H1 (cell line): ENCODE measurements at regions not wholly inside any gene's neighbourhood (a gene's known extent, or its start where the extent isn't known, plus 50 kb on each side); places are given as distances from the start of the nearest gene placed in this dataset.

Source experiments
- CTCF ChIA-PET: fragments of 300-600 bp; sonication (Branson Sonifier 250); formaldehyde crosslinking; loops from one replicate; lab custom pipeline; 2021; ENCODE audit not compliant: partially characterized antibody; lab: Charles Lee
- POLR2A ChIA-PET: fragments of 300-600 bp; sonication (Branson Sonifier 250); formaldehyde crosslinking; loops from one replicate; lab custom pipeline; 2021; ENCODE audit warnings: inconsistent platforms; ENCODE audit not compliant: partially characterized antibody; lab: Charles Lee
- DNase-seq, 2 experiments: peaks; one replicate each; pipeline versions ENCODE4 v3.0.0 to v3.0.0-alpha.2; 2010 to 2022; ENCODE audit warnings: low spot score in 2 of 2, low read depth in 1 of 2, mixed read lengths in 1 of 2
- FAIRE-seq: peaks from 2 replicates; lab custom pipeline; 2011; peaks lifted over from hg19 to GRCh38; lab: Jason Lieb, UNC
- H2AFZ ChIP-seq: 2 replicates; pipeline ENCODE4 v1.8.1; 2012; ENCODE audit warnings: low read length, inconsistent platforms
- H2AK5ac ChIP-seq: 2 replicates; pipeline ENCODE4 v1.6.1; 2013; ENCODE audit warnings: low read depth, low read length
- H2BK120ac ChIP-seq: replicated peaks from 2 replicates; pipeline ENCODE3; 2013; ENCODE audit warnings: low read depth, low read length, inconsistent platforms
- H2BK12ac ChIP-seq: 2 replicates; pipeline ENCODE4 v1.6.1; 2013; ENCODE audit warnings: low read depth, low read length
- H2BK15ac ChIP-seq: 2 replicates; pipeline ENCODE4 v1.6.1; 2013; ENCODE audit warnings: low read length
- H2BK20ac ChIP-seq: 2 replicates; pipeline ENCODE4 v1.6.1; 2013; ENCODE audit warnings: low read length
- H2BK5ac ChIP-seq: 2 replicates; pipeline ENCODE4 v1.6.1; 2013; ENCODE audit warnings: low read depth, low read length
- H3K14ac ChIP-seq: 2 replicates; pipeline ENCODE4 v1.6.1; 2013; ENCODE audit warnings: inconsistent platforms; ENCODE audit not compliant: insufficient read length
- H3K18ac ChIP-seq: 2 replicates; pipeline ENCODE4 v1.6.1; 2013; ENCODE audit warnings: low read length; ENCODE audit errors: extremely low read depth
- H3K23ac ChIP-seq: 2 replicates; pipeline ENCODE4 v1.6.1; 2013; ENCODE audit warnings: inconsistent platforms; ENCODE audit not compliant: insufficient read length
- H3K23me2 ChIP-seq: 2 replicates; pipeline ENCODE4 v1.6.1; 2013; ENCODE audit warnings: low read depth, low read length
- H3K27ac ChIP-seq: 2 replicates; pipeline ENCODE4 v1.6.1; 2011; ENCODE audit warnings: low read depth, low read length, inconsistent platforms
- H3K27me3 ChIP-seq, 4 experiments: replicated peaks in 1 of 4; 1 replicate in 1 of 4; 2 replicates in 3 of 4; pipeline versions ENCODE4 v1.6.1 to v1.8.1; 2011 to 2013; ENCODE audit warnings: low read length in 3 of 4, mild to moderate bottlenecking in 3 of 4, inconsistent platforms in 2 of 4, mixed read lengths in 2 of 4, moderate library complexity in 1 of 4; ENCODE audit not compliant: control insufficient read depth in 3 of 4, insufficient read depth in 3 of 4; ENCODE audit errors: extremely low read depth in 1 of 4
- H3K36me3 ChIP-seq, 4 experiments: 2 replicates each; pipeline versions ENCODE4 v1.6.1 to v1.8.1; 2011 to 2013; ENCODE audit warnings: mild to moderate bottlenecking in 4 of 4, low read length in 3 of 4, moderate library complexity in 2 of 4, control low read depth in 1 of 4, inconsistent platforms in 1 of 4; ENCODE audit not compliant: insufficient read depth in 4 of 4, control insufficient read depth in 2 of 4
- H3K4ac ChIP-seq: replicated peaks from 2 replicates; pipeline ENCODE3; 2013; ENCODE audit warnings: low read length, low read depth, mixed read lengths, inconsistent platforms; ENCODE audit not compliant: insufficient read length
- H3K4me1 ChIP-seq, 4 experiments: replicated peaks in 1 of 4; 1 replicate in 1 of 4; 2 replicates in 3 of 4; pipeline versions ENCODE4 v1.6.1 to v1.8.1; 2011 to 2013; ENCODE audit warnings: low read length in 3 of 4, inconsistent platforms in 2 of 4, mixed read lengths in 1 of 4; ENCODE audit not compliant: insufficient read depth in 4 of 4, control insufficient read depth in 3 of 4
- H3K4me2 ChIP-seq, 2 experiments: 2 replicates each; pipeline versions ENCODE4 v1.6.1 to v1.8.1; 2011 to 2013; ENCODE audit warnings: low read depth in 2 of 2, low read length in 2 of 2, control low read depth in 1 of 2, inconsistent platforms in 1 of 2, mild to moderate bottlenecking in 1 of 2; ENCODE audit not compliant: insufficient read depth in 1 of 2
- H3K4me3 ChIP-seq, 4 experiments: fragments of 200-600, 300-600 bp in 1 of 4; sonication (generic), shearing (Covaris generic), sonication (Bioruptor Twin) in 1 of 4; 2 replicates each; pipeline versions ENCODE4 v1.5.1 to v1.8.1; 2011 to 2016; ENCODE audit warnings: low read length in 4 of 4, low read depth in 3 of 4, control low read depth in 2 of 4, inconsistent platforms in 2 of 4, mild to moderate bottlenecking in 2 of 4, mixed read lengths in 1 of 4, moderate library complexity in 1 of 4; ENCODE audit not compliant: insufficient read depth in 2 of 4; ENCODE audit errors: extremely low read depth in 1 of 4
- H3K56ac ChIP-seq: replicated peaks from 2 replicates; pipeline ENCODE3; 2013; ENCODE audit warnings: low read depth, mild to moderate bottlenecking, mixed read lengths, low read length, inconsistent platforms; ENCODE audit not compliant: insufficient read length
- H3K79me1 ChIP-seq: 2 replicates; pipeline ENCODE4 v1.6.1; 2013; ENCODE audit warnings: low read depth, low read length, control low read depth
- H3K79me2 ChIP-seq, 2 experiments: 2 replicates each; pipeline versions ENCODE4 v1.6.1 to v1.8.1; 2012 to 2013; ENCODE audit warnings: low read length in 2 of 2, mild to moderate bottlenecking in 2 of 2, inconsistent platforms in 1 of 2; ENCODE audit not compliant: insufficient read depth in 2 of 2, control insufficient read depth in 1 of 2
- H3K9ac ChIP-seq, 4 experiments: replicated peaks in 1 of 4; 1 replicate in 1 of 4; 2 replicates in 3 of 4; pipeline versions ENCODE4 v1.6.1 to v1.8.1; 2011 to 2013; ENCODE audit warnings: low read depth in 3 of 4, low read length in 3 of 4, control low read depth in 2 of 4, mild to moderate bottlenecking in 2 of 4, moderate library complexity in 2 of 4, inconsistent platforms in 1 of 4; ENCODE audit errors: extremely low read depth in 1 of 4
- H3K9me3 ChIP-seq, 2 experiments: 2 replicates each; pipeline versions ENCODE4 v1.6.1 to v1.8.1; 2012 to 2013; ENCODE audit warnings: mild to moderate bottlenecking in 2 of 2, moderate library complexity in 2 of 2, control low read depth in 1 of 2, inconsistent platforms in 1 of 2, low read depth in 1 of 2, low read length in 1 of 2, mixed read lengths in 1 of 2; ENCODE audit not compliant: insufficient read depth in 2 of 2
- H4K20me1 ChIP-seq, 2 experiments: replicated peaks in 1 of 2; 2 replicates each; pipeline versions ENCODE3 to v1.8.1; 2011 to 2013; ENCODE audit warnings: inconsistent platforms in 2 of 2, low read length in 2 of 2, mild to moderate bottlenecking in 1 of 2; ENCODE audit not compliant: insufficient read depth in 2 of 2, control insufficient read depth in 1 of 2
- H4K5ac ChIP-seq: 2 replicates; pipeline ENCODE4 v1.6.1; 2013; ENCODE audit warnings: low read length, low read depth, mixed read lengths, inconsistent platforms; ENCODE audit not compliant: insufficient read length
- H4K8ac ChIP-seq: 2 replicates; pipeline ENCODE4 v1.8.0; 2013; ENCODE audit warnings: mild to moderate bottlenecking, moderate library complexity, low read length, inconsistent platforms; ENCODE audit not compliant: insufficient read depth; ENCODE audit errors: extremely low read depth
- H4K91ac ChIP-seq: replicated peaks from 2 replicates; pipeline ENCODE3; 2013; ENCODE audit warnings: low read length, mixed read lengths, inconsistent platforms; ENCODE audit not compliant: insufficient read length
- CHD1 ChIP-seq: IDR thresholded peaks from 2 replicates; pipeline ENCODE4 v1.6.1; 2012; ENCODE audit warnings: low read depth, low read length, improper control_type of control experiment
- HDAC6 ChIP-seq: IDR thresholded peaks from one replicate; pipeline ENCODE4 v1.7.1; 2012; ENCODE audit warnings: low read depth, mild to moderate bottlenecking, inconsistent platforms, low read length, moderate library complexity
- JUND ChIP-seq: IDR thresholded peaks from 2 replicates; pipeline ENCODE4 v1.6.1; 2011; ENCODE audit warnings: mild to moderate bottlenecking, improper control_type of control experiment, low read length
- RFX5 ChIP-seq: IDR thresholded peaks from 2 replicates; pipeline ENCODE4 v1.6.1; 2011; ENCODE audit warnings: low read depth, low read length, improper control_type of control experiment, borderline replicate concordance
- RNF2 ChIP-seq: fragments of 200-900, 300-1000 bp; sonication (generic); IDR thresholded peaks from 2 replicates; pipeline ENCODE4 v1.7.1; 2016; ENCODE audit warnings: borderline replicate concordance, low read depth, mild to moderate bottlenecking, antibody characterized with exemption, low read length; ENCODE audit not compliant: poor library complexity, severe bottlenecking; ENCODE audit errors: missing control alignments
- WGBS, 2 experiments: shearing (Covaris generic) in 1 of 2; methylation state at CpG; one replicate each; pipeline versions ENCODE4 v1.1.6 to v1.1.7; 2013 to 2015; ENCODE audit warnings: low lambda C conversion rate in 2 of 2, mixed read lengths in 2 of 2, inconsistent platforms in 1 of 2, low coverage in 1 of 2, missing lambda C conversion rate in 1 of 2; ENCODE audit not compliant: insufficient replicate concordance in 2 of 2, insufficient coverage in 1 of 2, insufficient read length in 1 of 2; ENCODE audit errors: extremely low coverage in 1 of 2, missing lambda C conversion rate in 1 of 2; 5-methylcytosine and 5-hydroxymethylcytosine counted together

- H4K5ac ChIP-seq, result no peak overlapping the region
- WGBS, 2 experiments, result 89% methylated on average over 4 of the region's 4 CpGs; no CpG with 5 or more reads in 1 of the 2 experiments
- no peak for FAIRE-seq
- no peak overlapping the region for H3K9ac ChIP-seq
- no peak overlapping the region for H3K18ac ChIP-seq
- H2BK12ac ChIP-seq, result no peak overlapping the region
- no peak overlapping the region for H2AFZ ChIP-seq
- no peak overlapping the region for H2BK120ac ChIP-seq
- H3K4ac ChIP-seq, result no peak overlapping the region
- H4K8ac ChIP-seq, result no peak overlapping the region
- no peaks in the 10 kb centered on the region for H3K9me3 ChIP-seq
- H2AK5ac ChIP-seq, result no peak overlapping the region
- no peak for DNase-seq
- H3K4me1 ChIP-seq, result no peaks in the 10 kb centered on the region
- H2BK15ac ChIP-seq, result no peak overlapping the region
- no peak overlapping the region for H3K4me2 ChIP-seq
- H2BK5ac ChIP-seq, result no peak overlapping the region
- no peak overlapping the region for H3K23ac ChIP-seq
- H3K4me3 ChIP-seq, result no peak overlapping the region
- H3K79me1 ChIP-seq, result no peaks in the 10 kb centered on the region
- H3K79me2 ChIP-seq, result no peaks in the 10 kb centered on the region
- no peaks in the 10 kb centered on the region for H3K23me2 ChIP-seq
- H2BK20ac ChIP-seq, result no peak overlapping the region
- H3K56ac ChIP-seq, result no peak overlapping the region
- no peak overlapping the region for H3K27ac ChIP-seq
- no peaks in the 10 kb centered on the region for H4K20me1 ChIP-seq
- no peaks in the 10 kb centered on the region for H3K27me3 ChIP-seq
- H3K14ac ChIP-seq, result no peak overlapping the region
- ChIA-PET CTCF (interaction anchor here (0.7 to 2.3 kb wide), 5 partner anchors 10 to 112 kb away, joined by 3 to 11 read pairs (median 4); no protein-coding TSS in a partner anchor), POLR2A (interaction anchor here (1.3 to 1.4 kb wide), 2 partner anchors 11 to 18 kb away, joined by 3 to 4 read pairs; no protein-coding TSS in a partner anchor)
- H4K91ac ChIP-seq, result no peak overlapping the region
- H3K36me3 ChIP-seq, result no peaks in the 10 kb centered on the region
- TF ChIP-seq HDAC6 (no peak), RNF2 (no peak), RFX5 (no peak), CHD1 (no peak), JUND (no peak)
Observed at GRCh38 chr11:93054279-93054678, 84.8 kb downstream of the MTNR1B start.
